Mucosa of stomach (tissue), 1 donor: ENCODE measurements at regions not wholly inside any gene's neighbourhood (a gene's known extent, or its start where the extent isn't known, plus 50 kb on each side); places are given as distances from the start of the nearest gene placed in this dataset.
"Not testable (repeated sequence)": the region's sequence is repeated elsewhere in the genome, so short reads cannot be mapped to it uniquely, and the experiment has no call there.

Experiments used
- H3K27me3 ChIP-seq: one replicate; pipeline ENCODE4 v1.7.0; 2013; ENCODE audit warnings: mild to moderate bottlenecking, low read length; ENCODE audit not compliant: control insufficient read depth, insufficient read depth
- H3K36me3 ChIP-seq: one replicate; pipeline ENCODE4 v1.7.0; 2013; ENCODE audit warnings: low read length; ENCODE audit not compliant: control insufficient read depth, insufficient read depth
- H3K4me1 ChIP-seq: one replicate; pipeline ENCODE4 v1.7.0; 2013; ENCODE audit warnings: mild to moderate bottlenecking, low read length; ENCODE audit not compliant: control insufficient read depth, insufficient read depth
- H3K4me3 ChIP-seq: one replicate; pipeline ENCODE4 v1.7.0; 2013; ENCODE audit warnings: low read length
- H3K9ac ChIP-seq: one replicate; pipeline ENCODE4 v1.7.0; 2013; ENCODE audit warnings: mild to moderate bottlenecking, low read length, moderate library complexity
- H3K9me3 ChIP-seq: one replicate; pipeline ENCODE4 v1.7.0; 2013; ENCODE audit warnings: mild to moderate bottlenecking, low read length, moderate library complexity; ENCODE audit not compliant: control insufficient read depth
- donor health status: Pancreatic carcinoma.

- Histone ChIP-seq H3K4me1 (peaks cover 5% of the 10 kb centered on the region), H3K36me3 (no peaks in the 10 kb centered on the region), H3K9ac (no peak overlapping the region), H3K4me3 (no peak overlapping the region), H3K27me3 (no peaks in the 10 kb centered on the region), H3K9me3 (no peaks in the 10 kb centered on the region)
These were observed 83.4 kb downstream of the ZFP36L2 start for GRCh38 chr2:43142921-43143438.

GRCh38 chr2:43141636-43142151 is 84.7 kb downstream of the ZFP36L2 start:
- H3K36me3 ChIP-seq, H3K4me1 ChIP-seq, H3K9ac ChIP-seq, H3K27me3 ChIP-seq, H3K4me3 ChIP-seq, H3K9me3 ChIP-seq: not testable (repeated sequence)

- Histone ChIP-seq H3K27me3 (no peaks in the 10 kb centered on the region), H3K4me1 (no peaks in the 10 kb centered on the region), H3K36me3 (no peaks in the 10 kb centered on the region), H3K9ac (no peak overlapping the region), H3K9me3 (no peaks in the 10 kb centered on the region), H3K4me3 (no peak overlapping the region)
These were observed 86.3 kb downstream of the ZFP36L2 start for GRCh38 chr2:43139996-43140621.

GRCh38 chr2:43139501-43139900 is 86.9 kb downstream of the ZFP36L2 start:
- Histone ChIP-seq H3K9ac (no peak overlapping the region), H3K4me3 (no peak overlapping the region), H3K4me1 (peaks cover 4% of the 10 kb centered on the region), H3K36me3 (no peaks in the 10 kb centered on the region), H3K9me3 (no peaks in the 10 kb centered on the region), H3K27me3 (no peaks in the 10 kb centered on the region)

- H3K4me1 ChIP-seq, result peaks cover 15% of the 10 kb centered on the region
- no peaks in the 10 kb centered on the region for H3K27me3 ChIP-seq
- no peaks in the 10 kb centered on the region for H3K9me3 ChIP-seq
These were observed 88.0 kb downstream of the ZFP36L2 start for GRCh38 chr2:43138441-43138840.

DNA sequence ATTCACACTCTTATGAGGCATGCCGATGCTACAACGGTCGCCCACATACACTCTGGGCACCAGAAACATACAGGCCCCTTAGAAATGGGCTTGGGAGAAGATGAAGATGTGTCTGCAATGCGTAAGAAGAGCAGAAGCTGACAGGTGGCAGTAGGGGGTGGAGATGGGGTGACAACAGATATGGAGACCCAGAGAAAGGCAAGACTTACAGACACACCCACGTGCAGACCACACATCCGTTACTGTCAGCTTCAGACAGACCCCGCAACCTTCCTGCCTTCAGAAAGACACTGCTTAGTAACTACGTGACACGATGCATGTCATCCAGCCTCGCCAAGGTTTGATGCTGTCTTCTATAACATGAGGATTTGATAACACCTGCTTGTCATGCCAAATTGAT is 89.5 kb downstream of the ZFP36L2 start:
- Histone ChIP-seq H3K4me1 (peaks cover 30% of the 10 kb centered on the region), H3K4me3 (no peak overlapping the region), H3K9ac (no peak overlapping the region), H3K27me3 (no peaks in the 10 kb centered on the region), H3K36me3 (no peaks in the 10 kb centered on the region), H3K9me3 (no peaks in the 10 kb centered on the region)

More at GRCh38 chr2:43138441-43138840, 88.0 kb downstream of the ZFP36L2 start:
- no peaks in the 10 kb centered on the region for H3K36me3 ChIP-seq
- H3K9ac ChIP-seq, result no peak overlapping the region
- no peak overlapping the region for H3K4me3 ChIP-seq

GRCh38 chr2:43136011-43136799 is 90.2 kb downstream of the ZFP36L2 start:
- Histone ChIP-seq H3K36me3 (no peaks in the 10 kb centered on the region), H3K9me3 (no peaks in the 10 kb centered on the region), H3K9ac (no peak overlapping the region), H3K4me3 (no peak overlapping the region), H3K4me1 (peaks cover 37% of the 10 kb centered on the region), H3K27me3 (no peaks in the 10 kb centered on the region)

DNA sequence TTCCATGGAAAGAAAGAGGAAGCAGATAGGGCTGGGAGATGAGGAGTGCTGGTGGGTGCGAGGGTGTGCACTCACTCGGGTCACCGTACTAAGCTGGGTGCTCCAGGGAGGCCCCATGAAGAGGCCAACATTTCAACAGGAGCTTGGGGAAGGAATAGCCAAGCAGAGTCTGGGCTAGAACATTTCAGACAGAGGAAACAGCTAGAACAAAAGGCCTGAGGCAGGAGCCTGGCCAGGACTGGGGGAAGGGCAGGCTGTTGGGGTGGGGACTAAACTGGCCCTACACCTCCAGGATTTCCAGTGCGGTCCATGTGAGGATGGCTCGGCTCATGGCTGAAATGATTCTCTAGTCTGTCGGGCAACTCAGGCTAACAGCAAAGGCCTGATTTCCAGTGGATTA is 90.8 kb downstream of the ZFP36L2 start:
- Histone ChIP-seq H3K4me3 (no peak overlapping the region), H3K4me1 (peaks cover 43% of the 10 kb centered on the region), H3K9ac (no peak overlapping the region), H3K9me3 (no peaks in the 10 kb centered on the region), H3K27me3 (no peaks in the 10 kb centered on the region), H3K36me3 (no peaks in the 10 kb centered on the region)

DNA sequence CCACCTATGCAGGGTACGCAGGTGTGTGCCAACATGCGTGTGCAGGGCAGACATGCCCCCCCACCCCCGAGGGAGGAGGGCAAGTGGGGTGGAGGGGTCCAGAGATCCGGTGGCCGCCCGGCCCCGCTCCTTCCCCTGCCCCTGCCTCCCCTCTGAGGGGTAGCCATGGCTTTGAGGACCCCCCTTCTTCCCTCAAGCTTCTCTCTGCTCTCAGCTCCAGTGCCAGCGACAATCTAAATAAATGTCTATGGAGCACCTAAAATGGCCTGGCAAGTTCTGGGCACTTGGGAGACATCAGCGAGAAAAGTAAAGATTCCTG is 91.9 kb downstream of the ZFP36L2 start:
- Histone ChIP-seq H3K27me3 (no peaks in the 10 kb centered on the region), H3K9me3 (no peaks in the 10 kb centered on the region), H3K9ac (no peak overlapping the region), H3K36me3 (no peaks in the 10 kb centered on the region), H3K4me1 (peaks cover 54% of the 10 kb centered on the region), H3K4me3 (no peak overlapping the region)

DNA sequence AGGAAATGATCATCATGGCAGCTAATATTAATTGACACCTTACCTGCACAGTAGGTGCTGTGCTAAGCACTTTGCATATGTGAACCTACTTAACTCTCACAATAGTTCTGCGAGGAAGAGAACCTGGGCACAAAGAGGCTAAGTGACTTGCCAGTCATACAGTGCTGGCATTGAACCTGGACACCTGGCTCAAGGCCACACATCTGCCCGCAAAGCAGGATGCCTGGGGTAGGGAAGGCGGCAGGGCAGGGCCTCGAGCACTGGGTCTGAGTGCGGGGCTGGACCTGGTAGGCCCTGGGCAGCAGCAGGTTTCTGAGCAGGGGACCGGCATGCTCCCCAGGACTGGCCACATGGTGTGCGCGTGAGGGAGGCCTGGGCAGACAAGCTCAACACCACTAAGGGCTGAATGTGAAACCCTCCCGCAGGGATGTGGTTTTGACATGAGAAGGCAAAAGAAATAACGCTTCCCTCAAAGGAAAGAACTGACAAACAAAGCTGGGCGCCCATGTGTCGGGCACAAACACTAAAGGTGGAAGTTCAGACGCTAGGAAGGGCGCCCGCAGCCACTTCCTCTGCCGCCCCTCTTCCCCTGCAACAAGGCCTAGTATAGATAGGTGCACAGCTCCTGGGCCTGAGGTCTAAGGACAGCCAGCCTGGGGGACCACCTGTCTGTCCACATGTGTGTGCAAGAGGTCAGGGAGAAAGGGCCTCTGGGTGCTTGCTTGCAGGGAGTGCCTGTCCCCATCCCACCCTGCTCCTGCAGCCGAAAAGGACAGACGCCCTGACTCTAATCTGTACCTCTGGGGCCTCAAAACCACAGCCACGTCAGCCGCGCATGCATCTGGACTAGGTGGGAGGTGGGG is 92.5 kb downstream of the ZFP36L2 start:
- peak overlapping the region; percentile 30 for H3K9ac ChIP-seq
- H3K36me3 ChIP-seq, result no peaks in the 10 kb centered on the region
- H3K9me3 ChIP-seq, result no peaks in the 10 kb centered on the region
- H3K4me3 ChIP-seq, result no peak overlapping the region
- peaks cover 56% of the 10 kb centered on the region for H3K4me1 ChIP-seq
- H3K27me3 ChIP-seq, result no peaks in the 10 kb centered on the region

DNA sequence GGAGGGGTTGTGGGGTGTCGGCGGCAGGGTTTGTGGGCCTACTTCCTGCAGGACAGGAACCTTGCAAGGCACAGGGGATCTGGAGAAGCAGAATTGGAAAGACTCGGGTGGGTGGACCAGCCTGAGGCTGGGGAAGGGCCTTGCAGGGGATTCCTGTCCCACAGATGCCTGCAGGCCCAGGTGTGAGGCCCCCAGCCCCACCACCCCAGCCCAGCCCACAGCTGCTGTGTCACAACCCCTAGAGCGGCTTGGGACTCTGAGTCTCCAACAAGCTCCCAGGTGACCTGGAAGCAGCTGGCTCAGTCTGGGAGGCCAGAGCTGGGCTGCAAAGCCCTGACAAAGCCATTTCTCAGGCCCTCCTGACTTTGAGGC is 93.1 kb downstream of the ZFP36L2 start:
- no peaks in the 10 kb centered on the region for H3K9me3 ChIP-seq
- no peak overlapping the region for H3K4me3 ChIP-seq
- peak overlapping the region; percentile 30 for H3K9ac ChIP-seq
- H3K4me1 ChIP-seq, result peaks cover 60% of the 10 kb centered on the region
- H3K27me3 ChIP-seq, result no peaks in the 10 kb centered on the region
- H3K36me3 ChIP-seq, result no peaks in the 10 kb centered on the region
